ENCODE measurements at regions not wholly inside any gene's neighbourhood (a gene's known extent, or its start where the extent isn't known, plus 50 kb on each side); places are given as distances from the start of the nearest gene placed in this dataset.

DNA sequence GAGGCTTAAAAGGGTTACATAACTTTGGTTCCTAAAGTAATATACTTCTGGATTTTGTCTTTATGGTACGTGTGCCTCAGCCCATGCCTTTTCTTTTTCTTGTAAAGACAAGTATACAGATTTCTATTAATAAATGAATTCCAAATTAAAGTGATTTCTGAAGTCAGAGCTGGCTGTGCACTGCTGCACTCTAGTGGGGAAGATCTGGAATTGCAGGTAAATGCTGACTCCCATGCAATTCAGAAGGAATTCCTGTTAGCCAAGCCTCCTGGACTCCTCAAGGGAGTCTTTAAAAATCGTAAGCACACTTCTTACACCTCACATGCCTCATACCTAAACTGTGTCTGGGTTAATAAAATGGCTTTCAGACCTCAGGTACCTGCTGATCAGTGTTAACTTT, 118.4 kb upstream of the SLC7A1 start:
- peak; percentile 29 to 32 for DNase-seq (ENCODE audit: low read depth in 2 of 2)

DNA sequence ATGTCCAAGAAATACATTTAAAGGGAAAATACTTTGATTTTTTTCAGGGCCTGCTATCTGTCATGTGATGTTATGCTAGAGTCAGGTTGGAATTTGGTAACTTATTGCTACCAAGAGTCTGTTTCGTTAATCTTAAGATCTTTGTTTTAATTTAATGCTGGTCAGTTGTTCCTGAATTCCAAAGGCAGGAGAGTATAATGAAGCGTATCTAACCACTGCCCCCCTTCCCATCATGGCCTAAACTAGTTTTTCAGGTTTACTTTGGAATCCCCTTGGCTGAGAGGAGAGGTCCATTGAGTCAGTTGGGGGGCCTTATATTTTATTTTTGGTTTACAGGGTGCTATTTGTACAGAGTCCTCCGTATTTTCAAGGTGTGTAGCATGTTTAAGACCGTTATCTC, 116.3 kb upstream of the SLC7A1 start:
- no peak for DNase-seq (ENCODE audit: low read depth in 2 of 2)

GRCh38 chr13:29710511-29710910, 115.0 kb upstream of the SLC7A1 start:
- DNase-seq (ENCODE audit: low read depth in 2 of 2): no peak

GRCh38 chr13:29709407-29710069, 114.0 kb upstream of the SLC7A1 start:
- no peak for DNase-seq (ENCODE audit: low read depth in 2 of 2)

- peak; percentile 54 to 70 for DNase-seq (ENCODE audit: low read depth in 2 of 2)
Measured at GRCh38 chr13:29707876-29708543, 112.5 kb upstream of the SLC7A1 start.

- no peak for DNase-seq (ENCODE audit: low read depth in 2 of 2)
Measured at GRCh38 chr13:29706923-29707322, 111.4 kb upstream of the SLC7A1 start.

GRCh38 chr13:29704648-29705047, 109.2 kb upstream of the SLC7A1 start:
- no peak for DNase-seq (ENCODE audit: low read depth in 2 of 2)

- DNase-seq (ENCODE audit: low read depth in 2 of 2): no peak
Measured at GRCh38 chr13:29703421-29703820, 107.9 kb upstream of the SLC7A1 start.

GRCh38 chr13:29702912-29703351, 107.4 kb upstream of the SLC7A1 start:
- peak; percentile 61 to 83 for DNase-seq (ENCODE audit: low read depth in 2 of 2)

DNA sequence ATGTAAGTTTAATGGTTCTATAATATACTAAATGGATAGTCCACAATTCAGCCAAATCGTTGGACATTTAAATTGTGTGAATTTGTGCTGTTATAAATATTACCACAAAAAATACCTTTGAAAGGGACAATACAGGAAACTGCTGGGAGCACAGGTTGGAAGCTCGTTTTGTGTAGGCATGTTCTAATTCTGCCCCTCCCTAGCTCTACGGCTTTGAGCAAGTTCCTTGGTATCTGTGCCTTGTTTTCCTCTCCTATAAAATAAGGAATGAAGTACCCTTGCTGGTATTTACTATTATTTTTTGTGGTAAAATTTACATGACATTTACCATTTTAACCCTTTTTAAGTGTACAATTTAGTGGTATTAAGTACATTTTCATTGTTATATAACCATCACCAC, 102.6 kb upstream of the SLC7A1 start:
- DNase-seq (ENCODE audit: low read depth in 2 of 2): no peak

DNA sequence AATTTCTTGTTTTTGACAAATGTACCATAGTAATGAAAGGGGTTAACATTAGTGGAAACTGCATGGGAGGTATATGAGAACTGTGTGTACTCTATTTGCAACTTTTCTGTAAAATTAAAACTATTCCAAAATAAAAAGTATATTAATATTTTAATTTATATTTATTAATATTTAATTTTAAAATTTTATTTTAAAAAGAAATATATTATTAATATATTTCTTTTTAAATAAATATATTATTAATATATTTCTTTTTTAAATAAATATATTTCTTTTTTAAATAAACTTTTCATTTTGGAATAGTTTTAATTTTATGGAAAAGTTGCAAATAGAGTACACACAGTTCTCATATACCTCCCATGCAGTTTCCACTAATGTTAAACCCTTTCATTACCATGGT, 101.1 kb upstream of the SLC7A1 start:
- no peak for DNase-seq (ENCODE audit: low read depth in 2 of 2)

- no peak for DNase-seq (ENCODE audit: low read depth in 2 of 2)
Measured at GRCh38 chr13:29693275-29693945, 97.9 kb upstream of the SLC7A1 start.

GRCh38 chr13:29689548-29689947, 94.1 kb upstream of the SLC7A1 start:
- DNase-seq (ENCODE audit: low read depth in 2 of 2): no peak

GRCh38 chr13:29688193-29688592, 92.7 kb upstream of the SLC7A1 start:
- no peak for DNase-seq (ENCODE audit: low read depth in 2 of 2)

GRCh38 chr13:29684441-29684840, 89.0 kb upstream of the SLC7A1 start:
- no peak for DNase-seq (ENCODE audit: low read depth in 2 of 2)

GRCh38 chr13:29683041-29683440, 87.6 kb upstream of the SLC7A1 start:
- no peak for DNase-seq (ENCODE audit: low read depth in 2 of 2)

- no peak for DNase-seq (ENCODE audit: low read depth in 2 of 2)
Measured at GRCh38 chr13:29681864-29682263, 86.4 kb upstream of the SLC7A1 start.

- DNase-seq (ENCODE audit: low read depth in 2 of 2): peak; percentile 48 to 85
Measured at GRCh38 chr13:29679396-29680053, 84.0 kb upstream of the SLC7A1 start.

GRCh38 chr13:29677627-29678026, 82.1 kb upstream of the SLC7A1 start:
- no peak for DNase-seq (ENCODE audit: low read depth in 2 of 2)

DNA sequence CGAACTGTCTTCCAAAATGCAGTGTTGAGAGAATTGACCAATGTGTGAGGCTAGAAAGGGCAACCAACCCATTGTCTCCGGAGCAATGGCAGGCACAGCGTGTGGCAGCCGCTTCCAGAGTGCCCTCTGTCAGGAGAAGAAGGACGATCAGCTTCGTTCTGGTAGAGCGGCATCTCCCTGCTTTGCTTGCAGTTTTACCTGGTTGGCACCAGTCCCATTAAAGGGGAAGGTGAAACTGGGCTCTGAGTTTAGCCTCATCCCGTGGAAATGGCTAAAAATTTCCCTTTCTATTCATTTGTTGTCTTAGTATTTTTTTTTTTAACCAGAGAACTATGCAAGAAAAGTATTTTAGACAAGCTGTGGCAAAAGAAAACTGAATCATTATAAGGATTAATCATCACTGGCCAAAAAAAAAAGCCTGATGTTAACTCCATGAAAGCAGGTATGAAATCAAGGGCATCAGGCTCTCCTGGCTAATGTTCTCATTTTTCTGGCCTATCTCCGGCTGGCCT, 81.5 kb upstream of the SLC7A1 start:
- DNase-seq (ENCODE audit: low read depth in 2 of 2): no peak

GRCh38 chr13:29676535-29676934, 81.0 kb upstream of the SLC7A1 start:
- no peak for DNase-seq (ENCODE audit: low read depth in 2 of 2)

- DNase-seq (ENCODE audit: low read depth in 2 of 2): no peak
Measured at GRCh38 chr13:29674532-29674931, 79.0 kb upstream of the SLC7A1 start.

All from lung microvascular endothelial cell (primary cell).